ENCODE measurements at regions not wholly inside any gene's neighbourhood (a gene's known extent, or its start where the extent isn't known, plus 50 kb on each side); places are given as distances from the start of the nearest gene placed in this dataset.

DNA sequence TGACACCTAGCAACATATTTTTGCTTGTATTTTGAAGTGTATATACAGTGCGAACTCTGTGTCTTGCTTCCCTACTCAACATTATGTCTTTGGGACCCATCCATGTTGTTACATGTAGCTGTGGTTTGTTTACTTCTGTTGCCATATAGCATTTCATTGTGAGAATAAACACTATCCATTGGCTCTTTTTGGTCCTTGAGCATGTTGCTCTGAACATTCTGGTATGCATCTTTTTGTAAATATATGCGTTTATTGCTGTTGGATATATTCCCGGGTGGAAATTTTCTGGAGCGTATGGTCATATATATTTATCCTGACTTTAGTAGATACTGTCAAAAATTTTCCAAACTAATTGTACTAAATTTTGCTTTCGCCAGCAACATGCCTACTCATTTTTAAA lies 222.5 kb upstream of the SPTLC3 start:
- ATAC-seq (no peak), DNase-seq (ENCODE audit: low spot score) (no peak)
- TF ChIP-seq KAT7 (CRISPR knock-in tag; IDR thresholded peaks at IDR 0.05; ENCODE audit: borderline replicate concordance) (no peak), NFATC4 (CRISPR knock-in tag; IDR thresholded peaks at IDR 0.05) (no peak), CBFB (CRISPR knock-in tag; IDR thresholded peaks at IDR 0.05; ENCODE audit: low read depth) (no peak), HMGA2 (CRISPR knock-in tag; IDR thresholded peaks at IDR 0.05) (no peak), SP1 (CRISPR knock-in tag; conservative IDR thresholded peaks at IDR 0.05) (no peak), ELF4 (CRISPR knock-in tag; IDR thresholded peaks at IDR 0.05; ENCODE audit: low read depth) (no peak), SOX15 (CRISPR knock-in tag; IDR thresholded peaks at IDR 0.05) (no peak), ZBTB21 (CRISPR knock-in tag; IDR thresholded peaks at IDR 0.05; ENCODE audit: borderline replicate concordance) (no peak), EMX1 (CRISPR knock-in tag; IDR thresholded peaks at IDR 0.05) (no peak)
- TF ChIP-seq, protein P1, sequence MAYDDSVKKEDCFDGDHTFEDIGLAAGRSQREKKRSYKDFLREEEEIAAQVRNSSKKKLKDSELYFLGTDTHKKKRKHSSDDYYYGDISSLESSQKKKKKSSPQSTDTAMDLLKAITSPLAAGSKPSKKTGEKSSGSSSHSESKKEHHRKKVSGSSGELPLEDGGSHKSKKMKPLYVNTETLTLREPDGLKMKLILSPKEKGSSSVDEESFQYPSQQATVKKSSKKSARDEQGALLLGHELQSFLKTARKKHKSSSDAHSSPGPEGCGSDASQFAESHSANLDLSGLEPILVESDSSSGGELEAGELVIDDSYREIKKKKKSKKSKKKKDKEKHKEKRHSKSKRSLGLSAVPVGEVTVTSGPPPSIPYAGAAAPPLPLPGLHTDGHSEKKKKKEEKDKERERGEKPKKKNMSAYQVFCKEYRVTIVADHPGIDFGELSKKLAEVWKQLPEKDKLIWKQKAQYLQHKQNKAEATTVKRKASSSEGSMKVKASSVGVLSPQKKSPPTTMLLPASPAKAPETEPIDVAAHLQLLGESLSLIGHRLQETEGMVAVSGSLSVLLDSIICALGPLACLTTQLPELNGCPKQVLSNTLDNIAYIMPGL (CRISPR knock-in tag; IDR thresholded peaks at IDR 0.05): no peak
- TF ChIP-seq, protein P2, sequence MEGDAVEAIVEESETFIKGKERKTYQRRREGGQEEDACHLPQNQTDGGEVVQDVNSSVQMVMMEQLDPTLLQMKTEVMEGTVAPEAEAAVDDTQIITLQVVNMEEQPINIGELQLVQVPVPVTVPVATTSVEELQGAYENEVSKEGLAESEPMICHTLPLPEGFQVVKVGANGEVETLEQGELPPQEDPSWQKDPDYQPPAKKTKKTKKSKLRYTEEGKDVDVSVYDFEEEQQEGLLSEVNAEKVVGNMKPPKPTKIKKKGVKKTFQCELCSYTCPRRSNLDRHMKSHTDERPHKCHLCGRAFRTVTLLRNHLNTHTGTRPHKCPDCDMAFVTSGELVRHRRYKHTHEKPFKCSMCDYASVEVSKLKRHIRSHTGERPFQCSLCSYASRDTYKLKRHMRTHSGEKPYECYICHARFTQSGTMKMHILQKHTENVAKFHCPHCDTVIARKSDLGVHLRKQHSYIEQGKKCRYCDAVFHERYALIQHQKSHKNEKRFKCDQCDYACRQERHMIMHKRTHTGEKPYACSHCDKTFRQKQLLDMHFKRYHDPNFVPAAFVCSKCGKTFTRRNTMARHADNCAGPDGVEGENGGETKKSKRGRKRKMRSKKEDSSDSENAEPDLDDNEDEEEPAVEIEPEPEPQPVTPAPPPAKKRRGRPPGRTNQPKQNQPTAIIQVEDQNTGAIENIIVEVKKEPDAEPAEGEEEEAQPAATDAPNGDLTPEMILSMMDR (IDR thresholded peaks at IDR 0.05): no peak
- TF ChIP-seq, protein P3, sequence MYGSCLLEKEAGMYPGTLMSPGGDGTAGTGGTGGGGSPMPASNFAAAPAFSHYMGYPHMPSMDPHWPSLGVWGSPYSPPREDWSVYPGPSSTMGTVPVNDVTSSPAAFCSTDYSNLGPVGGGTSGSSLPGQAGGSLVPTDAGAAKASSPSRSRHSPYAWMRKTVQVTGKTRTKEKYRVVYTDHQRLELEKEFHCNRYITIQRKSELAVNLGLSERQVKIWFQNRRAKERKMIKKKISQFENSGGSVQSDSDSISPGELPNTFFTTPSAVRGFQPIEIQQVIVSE (CRISPR knock-in tag; IDR thresholded peaks at IDR 0.05; ENCODE audit: borderline replicate concordance): no peak
- TF ChIP-seq, protein P4, sequence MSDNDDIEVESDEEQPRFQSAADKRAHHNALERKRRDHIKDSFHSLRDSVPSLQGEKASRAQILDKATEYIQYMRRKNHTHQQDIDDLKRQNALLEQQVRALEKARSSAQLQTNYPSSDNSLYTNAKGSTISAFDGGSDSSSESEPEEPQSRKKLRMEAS (CRISPR knock-in tag; IDR thresholded peaks at IDR 0.05): no peak
- TF ChIP-seq, protein P5, sequence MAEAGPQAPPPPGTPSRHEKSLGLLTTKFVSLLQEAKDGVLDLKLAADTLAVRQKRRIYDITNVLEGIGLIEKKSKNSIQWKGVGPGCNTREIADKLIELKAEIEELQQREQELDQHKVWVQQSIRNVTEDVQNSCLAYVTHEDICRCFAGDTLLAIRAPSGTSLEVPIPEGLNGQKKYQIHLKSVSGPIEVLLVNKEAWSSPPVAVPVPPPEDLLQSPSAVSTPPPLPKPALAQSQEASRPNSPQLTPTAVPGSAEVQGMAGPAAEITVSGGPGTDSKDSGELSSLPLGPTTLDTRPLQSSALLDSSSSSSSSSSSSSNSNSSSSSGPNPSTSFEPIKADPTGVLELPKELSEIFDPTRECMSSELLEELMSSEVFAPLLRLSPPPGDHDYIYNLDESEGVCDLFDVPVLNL (CRISPR knock-in tag; IDR thresholded peaks at IDR 0.05; ENCODE audit: borderline replicate concordance, low read depth): no peak
- TF ChIP-seq, protein P6, sequence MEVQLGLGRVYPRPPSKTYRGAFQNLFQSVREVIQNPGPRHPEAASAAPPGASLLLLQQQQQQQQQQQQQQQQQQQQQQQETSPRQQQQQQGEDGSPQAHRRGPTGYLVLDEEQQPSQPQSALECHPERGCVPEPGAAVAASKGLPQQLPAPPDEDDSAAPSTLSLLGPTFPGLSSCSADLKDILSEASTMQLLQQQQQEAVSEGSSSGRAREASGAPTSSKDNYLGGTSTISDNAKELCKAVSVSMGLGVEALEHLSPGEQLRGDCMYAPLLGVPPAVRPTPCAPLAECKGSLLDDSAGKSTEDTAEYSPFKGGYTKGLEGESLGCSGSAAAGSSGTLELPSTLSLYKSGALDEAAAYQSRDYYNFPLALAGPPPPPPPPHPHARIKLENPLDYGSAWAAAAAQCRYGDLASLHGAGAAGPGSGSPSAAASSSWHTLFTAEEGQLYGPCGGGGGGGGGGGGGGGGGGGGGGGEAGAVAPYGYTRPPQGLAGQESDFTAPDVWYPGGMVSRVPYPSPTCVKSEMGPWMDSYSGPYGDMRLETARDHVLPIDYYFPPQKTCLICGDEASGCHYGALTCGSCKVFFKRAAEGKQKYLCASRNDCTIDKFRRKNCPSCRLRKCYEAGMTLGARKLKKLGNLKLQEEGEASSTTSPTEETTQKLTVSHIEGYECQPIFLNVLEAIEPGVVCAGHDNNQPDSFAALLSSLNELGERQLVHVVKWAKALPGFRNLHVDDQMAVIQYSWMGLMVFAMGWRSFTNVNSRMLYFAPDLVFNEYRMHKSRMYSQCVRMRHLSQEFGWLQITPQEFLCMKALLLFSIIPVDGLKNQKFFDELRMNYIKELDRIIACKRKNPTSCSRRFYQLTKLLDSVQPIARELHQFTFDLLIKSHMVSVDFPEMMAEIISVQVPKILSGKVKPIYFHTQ (CRISPR knock-in tag; IDR thresholded peaks at IDR 0.05): no peak
- TF ChIP-seq, protein P7, sequence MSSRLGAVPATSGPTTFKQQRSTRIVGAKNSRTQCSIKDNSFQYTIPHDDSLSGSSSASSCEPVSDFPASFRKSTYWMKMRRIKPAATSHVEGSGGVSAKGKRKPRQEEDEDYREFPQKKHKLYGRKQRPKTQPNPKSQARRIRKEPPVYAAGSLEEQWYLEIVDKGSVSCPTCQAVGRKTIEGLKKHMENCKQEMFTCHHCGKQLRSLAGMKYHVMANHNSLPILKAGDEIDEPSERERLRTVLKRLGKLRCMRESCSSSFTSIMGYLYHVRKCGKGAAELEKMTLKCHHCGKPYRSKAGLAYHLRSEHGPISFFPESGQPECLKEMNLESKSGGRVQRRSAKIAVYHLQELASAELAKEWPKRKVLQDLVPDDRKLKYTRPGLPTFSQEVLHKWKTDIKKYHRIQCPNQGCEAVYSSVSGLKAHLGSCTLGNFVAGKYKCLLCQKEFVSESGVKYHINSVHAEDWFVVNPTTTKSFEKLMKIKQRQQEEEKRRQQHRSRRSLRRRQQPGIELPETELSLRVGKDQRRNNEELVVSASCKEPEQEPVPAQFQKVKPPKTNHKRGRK (CRISPR knock-in tag; IDR thresholded peaks at IDR 0.05; ENCODE audit: borderline replicate concordance): no peak
- Mint-ChIP-seq H3K27me3 (ENCODE audit: low read depth) (peaks cover 12% of the 10 kb centered on the region), H3K4me3 (no peak overlapping the region), H3K9me3 (no peaks in the 10 kb centered on the region), H3K36me3 (no peaks in the 10 kb centered on the region), H3K27ac (no peak overlapping the region), H3K4me1 (peaks cover 20% of the 10 kb centered on the region)
- CTCF ChIA-PET: no interaction called here
- POLR2A ChIA-PET: no interaction called here

Data from WTC11 (cell line).